ENCODE measurements at regions not wholly inside any gene's neighbourhood (a gene's known extent, or its start where the extent isn't known, plus 50 kb on each side); places are given as distances from the start of the nearest gene placed in this dataset.

- Histone ChIP-seq H3K9me3 (ENCODE audit: control insufficient read depth, low read length) (no peaks in the 10 kb centered on the region), H3K4me1 (ENCODE audit: control insufficient read depth in 1 of 2, insufficient read depth in 2 of 2, low read length in 2 of 2) (no peaks in the 10 kb centered on the region), H3K4me3 (ENCODE audit: low read length in 2 of 2) (no peak overlapping the region), H3K27me3 (ENCODE audit: control insufficient read depth in 1 of 2, insufficient read depth in 2 of 2, low read length in 1 of 2) (no peaks in the 10 kb centered on the region), H3K27ac (ENCODE audit: low read depth in 1 of 2, low read length in 2 of 2) (no peak overlapping the region), H3K36me3 (ENCODE audit: control insufficient read depth in 1 of 2, insufficient read depth in 2 of 2, low read length in 1 of 2) (no peaks in the 10 kb centered on the region)
- intact Hi-C loops (cut with DNase I): no loop called here
- DNase-seq: no peak
- ATAC-seq (ENCODE audit: low FRiP score): no peak
- WGBS, 2 donors: 48 to 54% methylated on average over 3 of the region's 3 CpGs
Observed at GRCh38 chr6:49257549-49257948, 205.5 kb downstream of the MMUT start.

- WGBS, 2 donors: 77 to 80% methylated on average over 3 of the region's 3 CpGs
- intact Hi-C loops (cut with DNase I): no loop called here
- Histone ChIP-seq H3K27me3 (ENCODE audit: control insufficient read depth in 1 of 2, insufficient read depth in 2 of 2, low read length in 1 of 2) (no peaks in the 10 kb centered on the region), H3K27ac (ENCODE audit: low read depth in 1 of 2, low read length in 2 of 2) (no peak overlapping the region), H3K4me3 (ENCODE audit: low read length in 2 of 2) (no peak overlapping the region), H3K36me3 (ENCODE audit: control insufficient read depth in 1 of 2, insufficient read depth in 2 of 2, low read length in 1 of 2) (no peaks in the 10 kb centered on the region), H3K4me1 (ENCODE audit: control insufficient read depth in 1 of 2, insufficient read depth in 2 of 2, low read length in 2 of 2) (no peaks in the 10 kb centered on the region), H3K9me3 (ENCODE audit: control insufficient read depth, low read length) (no peaks in the 10 kb centered on the region)
- ATAC-seq (ENCODE audit: low FRiP score) (no peak), DNase-seq (no peak)
Observed at GRCh38 chr6:49255335-49255734, 207.7 kb downstream of the MMUT start.

DNA sequence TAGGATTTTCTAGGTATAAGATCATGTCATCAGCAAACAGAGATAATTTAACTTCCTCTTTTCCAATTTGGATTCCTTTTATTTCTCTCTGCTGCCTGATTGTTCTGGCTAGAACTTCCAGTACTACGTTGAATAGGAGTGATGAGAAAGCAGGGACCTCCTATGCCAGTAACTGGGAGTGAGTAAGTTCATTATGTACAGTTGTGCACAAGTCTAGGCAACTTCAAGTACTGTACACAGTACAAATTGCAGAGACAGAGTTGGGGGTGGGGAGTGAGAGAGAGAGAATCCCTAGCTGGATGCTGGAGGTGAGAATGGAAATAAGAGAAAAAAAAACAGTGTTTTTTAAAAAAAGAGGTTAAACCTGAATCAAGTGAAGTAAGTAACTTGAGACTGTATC is 210.2 kb downstream of the MMUT start:
- Histone ChIP-seq H3K4me3 (ENCODE audit: low read length in 2 of 2) (no peak overlapping the region), H3K27ac (ENCODE audit: low read depth in 1 of 2, low read length in 2 of 2) (no peak overlapping the region), H3K4me1 (ENCODE audit: control insufficient read depth in 1 of 2, insufficient read depth in 2 of 2, low read length in 2 of 2) (no peaks in the 10 kb centered on the region), H3K36me3 (ENCODE audit: control insufficient read depth in 1 of 2, insufficient read depth in 2 of 2, low read length in 1 of 2) (no peaks in the 10 kb centered on the region), H3K9me3 (ENCODE audit: control insufficient read depth, low read length) (no peaks in the 10 kb centered on the region), H3K27me3 (ENCODE audit: control insufficient read depth in 1 of 2, insufficient read depth in 2 of 2, low read length in 1 of 2) (no peaks in the 10 kb centered on the region)
- DNase-seq: no peak
- intact Hi-C loops (cut with DNase I): no loop called here
- WGBS, 2 donors: 51 to 55% methylated on average over 1 of the region's 1 CpG
- ATAC-seq (ENCODE audit: low FRiP score): no peak

DNA sequence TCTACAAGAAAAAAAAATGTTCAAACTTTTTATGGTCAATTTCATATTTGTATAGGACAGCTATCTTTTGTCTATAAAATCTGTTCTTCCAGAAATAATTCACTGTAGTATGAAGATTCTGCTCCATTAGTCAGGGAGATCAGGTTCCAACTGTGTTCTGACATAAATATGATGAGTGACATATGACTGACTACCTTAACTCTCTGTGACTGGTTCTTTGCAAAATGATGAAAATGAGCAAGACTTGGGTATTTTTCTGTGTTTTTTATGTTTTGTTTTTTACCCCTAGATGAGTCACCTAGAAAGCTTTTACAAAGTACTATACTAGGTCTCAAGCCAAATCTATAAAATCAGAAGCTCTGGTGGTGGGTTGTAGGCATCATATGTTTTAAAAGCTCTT is 229.6 kb downstream of the MMUT start:
- Histone ChIP-seq H3K4me3 (ENCODE audit: low read length in 2 of 2) (no peak overlapping the region), H3K27me3 (ENCODE audit: control insufficient read depth in 1 of 2, insufficient read depth in 2 of 2, low read length in 1 of 2) (no peaks in the 10 kb centered on the region), H3K9me3 (ENCODE audit: control insufficient read depth, low read length) (peaks cover 1% of the 10 kb centered on the region), H3K27ac (ENCODE audit: low read depth in 1 of 2, low read length in 2 of 2) (no peak overlapping the region), H3K36me3 (ENCODE audit: control insufficient read depth in 1 of 2, insufficient read depth in 2 of 2, low read length in 1 of 2) (no peaks in the 10 kb centered on the region), H3K4me1 (ENCODE audit: control insufficient read depth in 1 of 2, insufficient read depth in 2 of 2, low read length in 2 of 2) (no peaks in the 10 kb centered on the region)
- intact Hi-C loops (cut with DNase I): no loop called here
- DNase-seq (no peak), ATAC-seq (ENCODE audit: low FRiP score) (no peak)

DNA sequence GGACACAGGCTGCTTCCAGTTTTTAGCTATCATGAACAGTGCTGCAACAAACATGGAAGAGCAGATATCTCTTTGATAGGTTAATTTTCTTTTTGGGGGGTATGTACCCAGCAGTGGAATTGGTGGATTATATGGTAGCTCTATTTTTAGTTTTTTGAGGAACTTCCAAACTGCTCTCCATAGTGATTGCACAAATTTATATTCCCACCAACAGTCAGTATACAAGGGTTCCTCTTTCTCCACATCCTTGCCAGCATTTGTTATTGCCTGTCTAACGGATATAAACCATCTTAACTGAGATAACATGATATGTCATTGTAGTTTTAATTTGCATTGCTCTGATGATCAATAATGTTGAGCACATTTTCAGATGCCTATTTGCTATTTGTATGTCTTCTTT is 237.6 kb downstream of the MMUT start:
- no peak overlapping the region for H3K4me3 ChIP-seq (ENCODE audit: low read length in 2 of 2)
- no peak overlapping the region for H3K27ac ChIP-seq (ENCODE audit: low read depth in 1 of 2, low read length in 2 of 2)
- DNase-seq (no peak), ATAC-seq (ENCODE audit: low FRiP score) (no peak)
- H3K27me3 ChIP-seq (ENCODE audit: control insufficient read depth in 1 of 2, insufficient read depth in 2 of 2, low read length in 1 of 2): no peaks in the 10 kb centered on the region
- WGBS, 2 donors: 75 to 85% methylated on average over 1 of the region's 1 CpG
- no peaks in the 10 kb centered on the region for H3K9me3 ChIP-seq (ENCODE audit: control insufficient read depth, low read length)
- no peaks in the 10 kb centered on the region for H3K36me3 ChIP-seq (ENCODE audit: control insufficient read depth in 1 of 2, insufficient read depth in 2 of 2, low read length in 1 of 2)
- intact Hi-C loops (cut with DNase I): no loop called here
- H3K4me1 ChIP-seq (ENCODE audit: control insufficient read depth in 1 of 2, insufficient read depth in 2 of 2, low read length in 2 of 2): no peaks in the 10 kb centered on the region

GRCh38 chr6:49220293-49220692 is 242.8 kb downstream of the MMUT start:
- DNase-seq (no peak), ATAC-seq (ENCODE audit: low FRiP score) (no peak)
- intact Hi-C loops (cut with DNase I): no loop called here
- H3K4me3 ChIP-seq (ENCODE audit: low read length in 2 of 2): no peak overlapping the region
- H3K36me3 ChIP-seq (ENCODE audit: control insufficient read depth in 1 of 2, insufficient read depth in 2 of 2, low read length in 1 of 2): no peaks in the 10 kb centered on the region
- no peaks in the 10 kb centered on the region for H3K9me3 ChIP-seq (ENCODE audit: control insufficient read depth, low read length)
- 79 to 81% methylated on average over 1 of the region's 1 CpG for WGBS, 2 donors
- H3K27ac ChIP-seq (ENCODE audit: low read depth in 1 of 2, low read length in 2 of 2): no peak overlapping the region
- no peaks in the 10 kb centered on the region for H3K27me3 ChIP-seq (ENCODE audit: control insufficient read depth in 1 of 2, insufficient read depth in 2 of 2, low read length in 1 of 2)
- no peaks in the 10 kb centered on the region for H3K4me1 ChIP-seq (ENCODE audit: control insufficient read depth in 1 of 2, insufficient read depth in 2 of 2, low read length in 2 of 2)

DNA sequence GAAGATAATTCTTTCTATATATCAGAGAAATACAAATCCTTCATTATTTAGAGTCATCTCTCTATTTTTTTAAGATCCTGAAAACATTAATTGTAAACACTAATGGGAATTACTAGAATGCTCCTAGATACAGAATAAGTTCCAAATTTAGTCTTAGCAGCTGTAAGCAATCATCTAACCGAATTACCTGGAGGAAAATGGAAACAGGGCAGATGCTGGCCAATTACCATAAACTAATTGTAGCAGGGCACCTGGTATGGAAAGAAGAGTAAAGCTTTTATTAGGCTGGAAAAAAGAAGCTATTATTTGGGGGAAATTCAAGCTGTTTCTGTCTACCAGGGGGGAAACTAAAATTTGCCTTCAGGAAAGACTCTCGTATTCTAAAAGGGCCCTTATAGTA is 257.5 kb downstream of the MMUT start:
- 81 to 88% methylated on average over 2 of the region's 2 CpGs for WGBS, 2 donors
- H3K9me3 ChIP-seq (ENCODE audit: control insufficient read depth, low read length): no peaks in the 10 kb centered on the region
- intact Hi-C loops (cut with DNase I): no loop called here
- H3K36me3 ChIP-seq (ENCODE audit: control insufficient read depth in 1 of 2, insufficient read depth in 2 of 2, low read length in 1 of 2): no peaks in the 10 kb centered on the region
- no peak overlapping the region for H3K27ac ChIP-seq (ENCODE audit: low read depth in 1 of 2, low read length in 2 of 2)
- no peaks in the 10 kb centered on the region for H3K4me1 ChIP-seq (ENCODE audit: control insufficient read depth in 1 of 2, insufficient read depth in 2 of 2, low read length in 2 of 2)
- H3K4me3 ChIP-seq (ENCODE audit: low read length in 2 of 2): no peak overlapping the region
- DNase-seq (no peak), ATAC-seq (ENCODE audit: low FRiP score) (no peak)
- H3K27me3 ChIP-seq (ENCODE audit: control insufficient read depth in 1 of 2, insufficient read depth in 2 of 2, low read length in 1 of 2): no peaks in the 10 kb centered on the region

DNA sequence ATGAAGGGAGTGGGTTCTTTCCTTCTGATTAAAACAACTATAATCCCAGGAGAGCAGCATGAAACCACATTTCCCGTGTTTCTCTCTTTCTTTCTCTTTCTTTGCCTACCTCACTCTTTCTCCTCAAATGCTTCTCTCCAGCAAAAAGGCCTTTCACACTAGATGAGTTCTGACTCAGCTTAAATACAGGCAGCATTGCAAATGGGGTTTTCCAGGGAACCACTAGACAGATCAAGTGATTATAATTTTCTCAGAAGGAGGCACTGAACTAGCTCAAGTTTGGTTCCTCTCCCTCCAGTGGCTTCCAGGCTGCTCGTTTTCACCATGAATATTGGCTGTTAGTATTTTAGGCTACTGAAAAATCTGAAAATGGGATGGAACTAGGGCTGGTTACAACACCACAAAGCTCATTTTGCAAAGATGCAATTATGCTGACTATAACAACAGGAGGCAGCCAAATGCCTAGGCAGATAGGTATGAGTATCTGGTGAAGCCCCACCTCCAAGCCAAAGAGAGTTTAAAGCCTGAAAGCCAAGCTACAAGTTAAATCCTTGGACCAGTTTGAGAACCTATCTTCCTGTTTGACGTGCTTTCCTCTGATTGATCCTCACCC is 260.0 kb downstream of the MMUT start:
- intact Hi-C loops (cut with DNase I): no loop called here
- ATAC-seq (ENCODE audit: low FRiP score) (no peak), DNase-seq (no peak)
- H3K4me1 ChIP-seq (ENCODE audit: control insufficient read depth in 1 of 2, insufficient read depth in 2 of 2, low read length in 2 of 2): no peaks in the 10 kb centered on the region
- H3K4me3 ChIP-seq (ENCODE audit: low read length in 2 of 2): no peak overlapping the region
- no peak overlapping the region for H3K27ac ChIP-seq (ENCODE audit: low read depth in 1 of 2, low read length in 2 of 2)
- H3K36me3 ChIP-seq (ENCODE audit: control insufficient read depth in 1 of 2, insufficient read depth in 2 of 2, low read length in 1 of 2): no peaks in the 10 kb centered on the region
- H3K9me3 ChIP-seq (ENCODE audit: control insufficient read depth, low read length): no peaks in the 10 kb centered on the region
- no peaks in the 10 kb centered on the region for H3K27me3 ChIP-seq (ENCODE audit: control insufficient read depth in 1 of 2, insufficient read depth in 2 of 2, low read length in 1 of 2)
- 45 to 54% methylated on average over 3 of the region's 3 CpGs for WGBS, 2 donors

DNA sequence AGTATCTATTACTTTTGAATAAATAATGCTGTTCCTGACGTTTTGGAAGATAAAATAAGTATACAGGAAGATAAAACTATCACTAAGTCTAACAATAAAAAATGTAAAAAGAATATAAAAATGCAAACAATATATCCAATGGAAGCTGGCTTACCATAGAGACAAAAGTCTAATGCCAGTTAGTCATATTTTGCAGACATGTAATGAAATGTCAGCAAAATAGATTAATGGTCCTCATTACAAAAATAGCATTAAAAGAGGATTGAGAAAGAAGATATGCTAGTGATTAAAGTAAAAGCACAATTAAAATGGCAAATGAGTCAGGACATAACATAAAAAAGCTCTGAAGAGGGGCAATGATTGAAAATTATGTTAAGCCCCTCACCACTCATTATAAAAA is 265.0 kb downstream of the MMUT start:
- H3K27ac ChIP-seq (ENCODE audit: low read depth in 1 of 2, low read length in 2 of 2): no peak overlapping the region
- H3K4me1 ChIP-seq (ENCODE audit: control insufficient read depth in 1 of 2, insufficient read depth in 2 of 2, low read length in 2 of 2): no peaks in the 10 kb centered on the region
- intact Hi-C loops (cut with DNase I): no loop called here
- no peaks in the 10 kb centered on the region for H3K9me3 ChIP-seq (ENCODE audit: control insufficient read depth, low read length)
- no peak overlapping the region for H3K4me3 ChIP-seq (ENCODE audit: low read length in 2 of 2)
- H3K36me3 ChIP-seq (ENCODE audit: control insufficient read depth in 1 of 2, insufficient read depth in 2 of 2, low read length in 1 of 2): no peaks in the 10 kb centered on the region
- DNase-seq: no peak
- WGBS, 2 donors: 13% methylated on average over 1 of the region's 1 CpG
- ATAC-seq (ENCODE audit: low FRiP score): no peak
- H3K27me3 ChIP-seq (ENCODE audit: control insufficient read depth in 1 of 2, insufficient read depth in 2 of 2, low read length in 1 of 2): no peaks in the 10 kb centered on the region
